IMR-90 (cell line): ENCODE measurements at regions not wholly inside any gene's neighbourhood (a gene's known extent, or its start where the extent isn't known, plus 50 kb on each side); places are given as distances from the start of the nearest gene placed in this dataset.

ENCODE experiments used
- ATAC-seq: fragments of 200-7000 bp; cut with Tn5 transposase; 2 replicates; pipeline ENCODE4 v1.9.1; 2020; ENCODE audit warnings: low read depth, mild to moderate bottlenecking, moderate library complexity
- BruUV-seq: library from RNA; stranded (reverse); fragments of 400-500 nt; replicated peaks from 2 replicates; lab custom pipeline; 2021; lab: Mats Ljungman, UMichigan
- CTCF ChIA-PET: fragments of 300-600 bp; formaldehyde crosslinking; extraction: SDS; loops from one replicate; lab custom pipeline; 2021; ENCODE audit warnings: antibody characterized with exemption; lab: Yijun Ruan, JAX
- POLR2A ChIA-PET: fragments of 300-600 bp; sonication (Branson Sonifier 250); formaldehyde crosslinking; loops from one replicate; lab custom pipeline; 2022; ENCODE audit warnings: antibody characterized with exemption; ENCODE audit not compliant: unreplicated experiment; lab: Charles Lee
- DNase-seq: peaks from one replicate; pipeline ENCODE4 v3.0.0; 2013
- H2AFZ ChIP-seq: replicated peaks from 2 replicates; pipeline ENCODE3; 2013; ENCODE audit warnings: low read length, mild to moderate bottlenecking; ENCODE audit not compliant: poor library complexity
- H2AK5ac ChIP-seq: 2 replicates; pipeline ENCODE4 v1.6.1; 2013; ENCODE audit warnings: low read depth, low read length, inconsistent platforms
- H2AK9ac ChIP-seq: replicated peaks from 2 replicates; pipeline ENCODE3; 2013; ENCODE audit warnings: mild to moderate bottlenecking, low read depth, low read length, moderate library complexity; ENCODE audit not compliant: poor library complexity
- H2BK120ac ChIP-seq: 2 replicates; pipeline ENCODE4 v1.6.1; 2013; ENCODE audit warnings: low read depth, low read length, inconsistent platforms
- H2BK15ac ChIP-seq: 3 replicates; pipeline ENCODE4 v1.6.1; 2013; ENCODE audit warnings: low read depth, low read length, inconsistent platforms
- H2BK20ac ChIP-seq: 2 replicates; pipeline ENCODE4 v1.6.1; 2013; ENCODE audit warnings: low read depth, mild to moderate bottlenecking, inconsistent platforms, low read length, moderate library complexity
- H2BK5ac ChIP-seq: 2 replicates; pipeline ENCODE4 v1.6.1; 2013; ENCODE audit warnings: mild to moderate bottlenecking, low read depth, low read length, inconsistent platforms; ENCODE audit not compliant: poor library complexity, severe bottlenecking
- H3K14ac ChIP-seq: replicated peaks from 2 replicates; pipeline ENCODE4 v1.6.1; 2013; ENCODE audit warnings: low read depth, low read length, inconsistent platforms
- H3K18ac ChIP-seq: 2 replicates; pipeline ENCODE4 v1.6.1; 2013; ENCODE audit warnings: low read depth, low read length, control low read depth
- H3K23ac ChIP-seq: 2 replicates; pipeline ENCODE4 v1.6.1; 2013; ENCODE audit warnings: low read depth, low read length, inconsistent platforms
- H3K27ac ChIP-seq: 2 replicates; pipeline ENCODE4 v1.5.1; 2013; ENCODE audit warnings: mild to moderate bottlenecking, control low read depth, low read length; ENCODE audit not compliant: insufficient read depth
- H3K27me3 ChIP-seq: 2 replicates; pipeline ENCODE4 v1.6.1; 2013; ENCODE audit warnings: low read length; ENCODE audit not compliant: control insufficient read depth, insufficient read depth
- H3K36me3 ChIP-seq: 2 replicates; pipeline ENCODE4 v1.6.1; 2013; ENCODE audit warnings: low read length, mixed read lengths; ENCODE audit not compliant: control insufficient read depth, insufficient read depth
- H3K4ac ChIP-seq: 2 replicates; pipeline ENCODE4 v1.6.1; 2013; ENCODE audit warnings: low read depth, low read length, inconsistent platforms
- H3K4me1 ChIP-seq: 2 replicates; pipeline ENCODE4 v1.6.1; 2013; ENCODE audit warnings: low read length, mixed read lengths; ENCODE audit not compliant: control insufficient read depth, insufficient read depth
- H3K4me2 ChIP-seq: 2 replicates; pipeline ENCODE4 v1.6.1; 2013; ENCODE audit warnings: low read depth, mild to moderate bottlenecking, control low read depth, low read length, moderate library complexity
- H3K4me3 ChIP-seq: 2 replicates; pipeline ENCODE4 v1.5.1; 2013; ENCODE audit warnings: low read depth, mild to moderate bottlenecking, control low read depth, low read length, moderate library complexity; ENCODE audit not compliant: insufficient read depth
- H3K56ac ChIP-seq: 2 replicates; pipeline ENCODE4 v1.6.1; 2013; ENCODE audit warnings: low read length, inconsistent platforms; ENCODE audit not compliant: insufficient read depth; ENCODE audit errors: extremely low read depth
- H3K79me1 ChIP-seq, 2 experiments: 2 replicates each; pipeline ENCODE4 v1.6.1; 2013; ENCODE audit warnings: low read length in 2 of 2, inconsistent platforms in 1 of 2, low read depth in 1 of 2
- H3K9ac ChIP-seq: 2 replicates; pipeline ENCODE4 v1.6.1; 2013; ENCODE audit warnings: low read depth, low read length, control low read depth
- H3K9me1 ChIP-seq: 2 replicates; pipeline ENCODE4 v1.6.1; 2013; ENCODE audit warnings: low read length, inconsistent platforms; ENCODE audit not compliant: insufficient read depth
- H3K9me3 ChIP-seq: 2 replicates; pipeline ENCODE4 v1.6.1; 2013; ENCODE audit warnings: low read length; ENCODE audit not compliant: control insufficient read depth, insufficient read depth
- H4K20me1 ChIP-seq: 2 replicates; pipeline ENCODE4 v1.6.1; 2013; ENCODE audit warnings: low read length, inconsistent platforms; ENCODE audit not compliant: insufficient read depth
- H4K5ac ChIP-seq: 2 replicates; pipeline ENCODE4 v1.6.1; 2013; ENCODE audit warnings: mild to moderate bottlenecking, low read depth, low read length, control low read depth
- H4K8ac ChIP-seq, 2 experiments: 2 replicates each; pipeline ENCODE4 v1.6.1; 2013; ENCODE audit warnings: low read depth in 2 of 2, low read length in 2 of 2, control low read depth in 1 of 2, inconsistent platforms in 1 of 2
- H4K91ac ChIP-seq: 2 replicates; pipeline ENCODE4 v1.6.1; 2013; ENCODE audit warnings: low read depth, low read length, inconsistent platforms; ENCODE audit not compliant: insufficient read depth
- BHLHE40 ChIP-seq: fragments of 150-350 bp; IDR thresholded peaks from 2 replicates; pipeline ENCODE4 v1.6.1; 2016; ENCODE audit warnings: mild to moderate bottlenecking, low read depth, low read length
- CEBPB ChIP-seq: IDR thresholded peaks from 2 replicates; pipeline ENCODE4 v1.6.1; 2012; ENCODE audit warnings: low read depth, low read length, improper control_type of control experiment
- CTCF ChIP-seq: conservative IDR thresholded peaks from 2 replicates; pipeline ENCODE4 v1.5.1; 2012; ENCODE audit warnings: mild to moderate bottlenecking, low read depth, low read length, improper control_type of control experiment
- FOS ChIP-seq: fragments of 150-350 bp; IDR thresholded peaks from 2 replicates; pipeline ENCODE4 v1.6.1; 2016; ENCODE audit warnings: low read depth, low read length
- MAFK ChIP-seq: IDR thresholded peaks from 2 replicates; pipeline ENCODE4 v1.6.1; 2012; ENCODE audit warnings: low read depth, low read length, improper control_type of control experiment
- MAZ ChIP-seq: IDR thresholded peaks from 2 replicates; pipeline ENCODE4 v1.6.1; 2012; ENCODE audit warnings: low read depth, mild to moderate bottlenecking, low read length, improper control_type of control experiment, moderate library complexity, borderline replicate concordance
- MXI1 ChIP-seq: IDR thresholded peaks from 2 replicates; pipeline ENCODE4 v1.6.1; 2012; ENCODE audit warnings: low read depth, mild to moderate bottlenecking, low read length, moderate library complexity, borderline replicate concordance
- POLR2A ChIP-seq: IDR thresholded peaks from 2 replicates; pipeline ENCODE4 v1.6.1; 2012; ENCODE audit warnings: mild to moderate bottlenecking, low read depth, low read length
- RCOR1 ChIP-seq: IDR thresholded peaks from 2 replicates; pipeline ENCODE4 v1.6.1; 2012; ENCODE audit warnings: mild to moderate bottlenecking, low read length, improper control_type of control experiment; ENCODE audit not compliant: insufficient replicate concordance
- RFX5 ChIP-seq: IDR thresholded peaks from 2 replicates; pipeline ENCODE4 v1.8.0; 2012; ENCODE audit warnings: low read depth, mild to moderate bottlenecking, low read length, moderate library complexity
- SMC3 ChIP-seq: fragments of 150-350 bp; IDR thresholded peaks from 2 replicates; pipeline ENCODE4 v1.6.1; 2016; ENCODE audit warnings: low read depth, mild to moderate bottlenecking, antibody characterized with exemption, low read length, moderate library complexity
- WGBS, 2 experiments: methylation state at CpG; one replicate each; pipeline versions ENCODE4 v1.1.5 to v1.1.7; 2013; ENCODE audit warnings: missing lambda C conversion rate in 2 of 2; ENCODE audit not compliant: insufficient read length in 1 of 2; ENCODE audit errors: extremely low coverage in 2 of 2; 5-methylcytosine and 5-hydroxymethylcytosine counted together
- dilution Hi-C: fragments of 300-500 bp; cut with HindIII; formaldehyde crosslinking; loops from one replicate; pipeline ENCODE4 v1.14.3; 2018; ENCODE audit warnings: low sequenced_read_pairs; ENCODE audit not compliant: unreplicated experiment
- in situ Hi-C: fragments of 300-500 bp; cut with MboI; formaldehyde crosslinking; loops from 3 replicates; pipeline ENCODE4 v1.14.3; 2019; ENCODE audit warnings: low sequenced_read_pairs, inconsistent platforms, mixed read lengths
- intact Hi-C: fragments of 100-400 bp; cut with micrococcal nuclease; formaldehyde crosslinking; loops from 2 replicates; pipeline ENCODE4 v1.10.0; 2022
- TF ChIP-seq, protein P1 (sequence below): fragments of 150-350 bp; IDR thresholded peaks from 2 replicates; pipeline ENCODE4 v1.6.1; 2016; ENCODE audit warnings: low read depth, mild to moderate bottlenecking, low read length, moderate library complexity, borderline replicate concordance
- TF ChIP-seq, protein P2 (sequence below): fragments of 150-350 bp; IDR thresholded peaks from 2 replicates; pipeline ENCODE4 v1.6.1; 2017; ENCODE audit warnings: mild to moderate bottlenecking, antibody characterized with exemption, low read length, low read depth

- H4K5ac ChIP-seq: no peak overlapping the region
- H3K9me3 ChIP-seq: no peaks in the 10 kb centered on the region
- H2AK9ac ChIP-seq: no peak overlapping the region
- no peak overlapping the region for H2AK5ac ChIP-seq
- CTCF ChIA-PET: interaction anchor here (1.1 kb wide), 1 partner anchor 8 kb away, joined by 4 read pairs; no protein-coding TSS in a partner anchor
- no peaks in the 10 kb centered on the region for H3K79me1 ChIP-seq
- no peak overlapping the region for H2BK20ac ChIP-seq
- POLR2A ChIA-PET: no interaction called here
- in situ Hi-C loops: no loop called here
- no peak overlapping the region for H2AFZ ChIP-seq
- H3K27ac ChIP-seq: no peak overlapping the region
- H3K36me3 ChIP-seq: no peaks in the 10 kb centered on the region
- no peak overlapping the region for H3K4ac ChIP-seq
- H3K9me1 ChIP-seq: no peaks in the 10 kb centered on the region; the same call in 1 of the 2 replicates
- peak; percentile 40; the same call in 1 of the 2 replicates for ATAC-seq
- whole genome bisulfite sequencing, 2 experiments: no CpG with 5 or more reads among the region's 3 CpGs
- BruUV-seq: no TSS peak
- no peak overlapping the region for H3K4me2 ChIP-seq
- H3K56ac ChIP-seq: no peak overlapping the region
- no peak overlapping the region for H3K23ac ChIP-seq
- no peak overlapping the region; the same call in 1 of the 2 replicates for H3K14ac ChIP-seq
- dilution Hi-C loops: no loop called here
- no peak overlapping the region for H2BK120ac ChIP-seq
- H3K27me3 ChIP-seq: no peaks in the 10 kb centered on the region
- H3K9ac ChIP-seq: no peak overlapping the region
- DNase-seq: peak; percentile 77
- no peak overlapping the region for H2BK5ac ChIP-seq
- H3K4me3 ChIP-seq: no peak overlapping the region
- no peak overlapping the region for H4K8ac ChIP-seq
- no peaks in the 10 kb centered on the region for H4K20me1 ChIP-seq
- no peak overlapping the region for H2BK15ac ChIP-seq
- no peaks in the 10 kb centered on the region for H3K4me1 ChIP-seq
- intact Hi-C loops: loop anchor here (5.0 kb wide), 1 partner anchor 153 kb away; no protein-coding TSS in a partner anchor
- TF ChIP-seq MAFK (no peak), POLR2A (no peak), FOS (no peak), SMC3 (no peak), CTCF (no peak), RFX5 (no peak), RCOR1 (no peak), MXI1 (no peak), CEBPB (no peak), MAZ (no peak), BHLHE40 (no peak)
- TF ChIP-seq, protein P1, sequence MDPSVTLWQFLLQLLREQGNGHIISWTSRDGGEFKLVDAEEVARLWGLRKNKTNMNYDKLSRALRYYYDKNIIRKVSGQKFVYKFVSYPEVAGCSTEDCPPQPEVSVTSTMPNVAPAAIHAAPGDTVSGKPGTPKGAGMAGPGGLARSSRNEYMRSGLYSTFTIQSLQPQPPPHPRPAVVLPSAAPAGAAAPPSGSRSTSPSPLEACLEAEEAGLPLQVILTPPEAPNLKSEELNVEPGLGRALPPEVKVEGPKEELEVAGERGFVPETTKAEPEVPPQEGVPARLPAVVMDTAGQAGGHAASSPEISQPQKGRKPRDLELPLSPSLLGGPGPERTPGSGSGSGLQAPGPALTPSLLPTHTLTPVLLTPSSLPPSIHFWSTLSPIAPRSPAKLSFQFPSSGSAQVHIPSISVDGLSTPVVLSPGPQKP: no peak
- TF ChIP-seq, protein P2, sequence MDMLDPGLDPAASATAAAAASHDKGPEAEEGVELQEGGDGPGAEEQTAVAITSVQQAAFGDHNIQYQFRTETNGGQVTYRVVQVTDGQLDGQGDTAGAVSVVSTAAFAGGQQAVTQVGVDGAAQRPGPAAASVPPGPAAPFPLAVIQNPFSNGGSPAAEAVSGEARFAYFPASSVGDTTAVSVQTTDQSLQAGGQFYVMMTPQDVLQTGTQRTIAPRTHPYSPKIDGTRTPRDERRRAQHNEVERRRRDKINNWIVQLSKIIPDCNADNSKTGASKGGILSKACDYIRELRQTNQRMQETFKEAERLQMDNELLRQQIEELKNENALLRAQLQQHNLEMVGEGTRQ: no peak
- no peak overlapping the region for H4K91ac ChIP-seq
- no peak overlapping the region for H3K18ac ChIP-seq
Measured at GRCh38 chr21:35664683-35665082, 395.6 kb downstream of the SETD4 start.
